ENCODE measurements at regions not wholly inside any gene's neighbourhood (a gene's known extent, or its start where the extent isn't known, plus 50 kb on each side); places are given as distances from the start of the nearest gene placed in this dataset.

DNA sequence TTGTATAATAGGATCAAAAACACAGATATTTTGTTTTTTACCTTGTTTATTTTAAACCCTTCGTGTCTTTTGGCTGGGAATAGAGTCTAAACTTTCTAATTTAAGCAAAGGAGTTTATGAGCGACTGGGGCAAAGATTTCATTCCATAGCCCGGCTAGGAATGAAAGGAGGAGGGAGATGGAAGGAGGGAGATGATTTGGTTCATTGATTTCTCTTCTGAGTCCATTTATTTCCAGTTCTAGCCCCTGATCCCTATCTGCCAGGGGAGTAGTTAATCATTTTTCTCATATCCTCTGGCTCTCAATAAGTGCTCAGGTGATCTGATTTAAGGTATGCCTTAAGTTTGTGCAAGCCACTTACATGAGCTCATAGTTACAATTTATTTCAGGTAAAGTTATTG is 120.0 kb downstream of the SPRY1 start:
- Histone ChIP-seq H3K27ac (ENCODE audit: low read depth in 2 of 2, low read length in 2 of 2) (no peak overlapping the region), H3K9me3 (ENCODE audit: control insufficient read depth in 2 of 2, low read length in 2 of 2) (no peaks in the 10 kb centered on the region), H3K4me1 (ENCODE audit: control insufficient read depth in 2 of 2, insufficient read depth in 2 of 2, low read length in 2 of 2) (no peaks in the 10 kb centered on the region), H3K36me3 (ENCODE audit: control insufficient read depth in 2 of 2, insufficient read depth in 2 of 2, low read length in 2 of 2) (no peaks in the 10 kb centered on the region), H3K27me3 (ENCODE audit: control insufficient read depth in 2 of 2, insufficient read depth in 2 of 2, low read length in 2 of 2) (no peaks in the 10 kb centered on the region), H3K9ac (ENCODE audit: low read depth in 1 of 2, low read length in 2 of 2) (no peak overlapping the region), H3K4me3 (ENCODE audit: low read length in 2 of 2) (no peak overlapping the region)

DNA sequence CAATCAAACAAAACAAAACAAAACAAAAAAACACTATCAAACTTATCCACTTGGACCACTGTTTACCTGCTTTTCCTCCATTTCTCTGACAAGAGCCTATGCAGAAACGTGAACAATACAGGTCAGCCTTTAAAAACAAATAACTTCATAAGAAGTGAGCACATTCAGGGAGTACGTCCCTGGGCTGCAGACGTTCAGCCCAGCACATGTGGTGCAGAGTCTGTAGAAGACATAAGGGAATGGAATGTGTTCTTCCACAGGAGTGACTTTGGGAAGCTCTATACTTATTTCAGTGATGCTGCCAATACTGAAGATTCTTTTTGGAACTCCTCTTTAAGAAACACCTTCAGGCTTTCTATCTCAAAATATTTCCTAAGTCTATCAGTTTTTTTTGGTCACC is 120.6 kb downstream of the SPRY1 start:
- no peak overlapping the region for H3K9ac ChIP-seq (ENCODE audit: low read depth in 1 of 2, low read length in 2 of 2)
- H3K4me3 ChIP-seq (ENCODE audit: low read length in 2 of 2): no peak overlapping the region
- no peaks in the 10 kb centered on the region for H3K9me3 ChIP-seq (ENCODE audit: control insufficient read depth in 2 of 2, low read length in 2 of 2)
- no peaks in the 10 kb centered on the region for H3K4me1 ChIP-seq (ENCODE audit: control insufficient read depth in 2 of 2, insufficient read depth in 2 of 2, low read length in 2 of 2)
- H3K27ac ChIP-seq (ENCODE audit: low read depth in 2 of 2, low read length in 2 of 2): no peak overlapping the region
- H3K27me3 ChIP-seq (ENCODE audit: control insufficient read depth in 2 of 2, insufficient read depth in 2 of 2, low read length in 2 of 2): no peaks in the 10 kb centered on the region
- H3K36me3 ChIP-seq (ENCODE audit: control insufficient read depth in 2 of 2, insufficient read depth in 2 of 2, low read length in 2 of 2): no peaks in the 10 kb centered on the region

GRCh38 chr4:123517971-123518370 is 121.4 kb downstream of the SPRY1 start:
- Histone ChIP-seq H3K9ac (ENCODE audit: low read depth in 1 of 2, low read length in 2 of 2) (no peak overlapping the region), H3K36me3 (ENCODE audit: control insufficient read depth in 2 of 2, insufficient read depth in 2 of 2, low read length in 2 of 2) (no peaks in the 10 kb centered on the region), H3K4me1 (ENCODE audit: control insufficient read depth in 2 of 2, insufficient read depth in 2 of 2, low read length in 2 of 2) (no peaks in the 10 kb centered on the region), H3K9me3 (ENCODE audit: control insufficient read depth in 2 of 2, low read length in 2 of 2) (no peaks in the 10 kb centered on the region), H3K27ac (ENCODE audit: low read depth in 2 of 2, low read length in 2 of 2) (no peak overlapping the region), H3K27me3 (ENCODE audit: control insufficient read depth in 2 of 2, insufficient read depth in 2 of 2, low read length in 2 of 2) (no peaks in the 10 kb centered on the region), H3K4me3 (ENCODE audit: low read length in 2 of 2) (no peak overlapping the region)

- Histone ChIP-seq H3K4me1 (ENCODE audit: control insufficient read depth in 2 of 2, insufficient read depth in 2 of 2, low read length in 2 of 2) (no peaks in the 10 kb centered on the region), H3K27ac (ENCODE audit: low read depth in 2 of 2, low read length in 2 of 2) (no peak overlapping the region), H3K9me3 (ENCODE audit: control insufficient read depth in 2 of 2, low read length in 2 of 2) (no peaks in the 10 kb centered on the region), H3K36me3 (ENCODE audit: control insufficient read depth in 2 of 2, insufficient read depth in 2 of 2, low read length in 2 of 2) (no peaks in the 10 kb centered on the region), H3K27me3 (ENCODE audit: control insufficient read depth in 2 of 2, insufficient read depth in 2 of 2, low read length in 2 of 2) (no peaks in the 10 kb centered on the region), H3K4me3 (ENCODE audit: low read length in 2 of 2) (no peak overlapping the region), H3K9ac (ENCODE audit: low read depth in 1 of 2, low read length in 2 of 2) (no peak overlapping the region)
Measured at GRCh38 chr4:123520325-123520724, 123.7 kb downstream of the SPRY1 start.

GRCh38 chr4:123522081-123522480 is 125.5 kb downstream of the SPRY1 start:
- Histone ChIP-seq H3K9ac (ENCODE audit: low read depth in 1 of 2, low read length in 2 of 2) (no peak overlapping the region), H3K9me3 (ENCODE audit: control insufficient read depth in 2 of 2, low read length in 2 of 2) (no peaks in the 10 kb centered on the region), H3K36me3 (ENCODE audit: control insufficient read depth in 2 of 2, insufficient read depth in 2 of 2, low read length in 2 of 2) (no peaks in the 10 kb centered on the region), H3K27me3 (ENCODE audit: control insufficient read depth in 2 of 2, insufficient read depth in 2 of 2, low read length in 2 of 2) (no peaks in the 10 kb centered on the region), H3K4me3 (ENCODE audit: low read length in 2 of 2) (no peak overlapping the region), H3K27ac (ENCODE audit: low read depth in 2 of 2, low read length in 2 of 2) (no peak overlapping the region), H3K4me1 (ENCODE audit: control insufficient read depth in 2 of 2, insufficient read depth in 2 of 2, low read length in 2 of 2) (no peaks in the 10 kb centered on the region)

DNA sequence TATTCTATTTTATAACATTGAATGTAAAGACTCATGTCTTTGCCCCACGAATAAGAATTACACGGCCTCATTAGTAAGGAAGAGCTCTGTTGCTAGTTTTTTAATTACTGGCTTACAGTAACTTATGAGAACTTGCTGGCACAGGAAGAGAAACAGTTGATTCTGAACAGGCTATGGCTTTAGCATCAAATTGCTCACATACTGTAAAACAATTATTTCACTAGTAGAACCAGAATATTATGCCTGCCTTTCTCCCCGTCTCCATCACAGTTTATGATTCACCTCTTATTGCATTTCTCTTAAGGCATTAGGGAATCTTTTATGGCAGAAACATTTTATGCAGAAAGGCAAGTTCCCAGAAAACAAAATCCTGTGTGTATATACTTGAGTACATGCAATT is 126.1 kb downstream of the SPRY1 start:
- no peaks in the 10 kb centered on the region for H3K36me3 ChIP-seq (ENCODE audit: control insufficient read depth in 2 of 2, insufficient read depth in 2 of 2, low read length in 2 of 2)
- no peak overlapping the region for H3K4me3 ChIP-seq (ENCODE audit: low read length in 2 of 2)
- H3K4me1 ChIP-seq (ENCODE audit: control insufficient read depth in 2 of 2, insufficient read depth in 2 of 2, low read length in 2 of 2): no peaks in the 10 kb centered on the region
- H3K27me3 ChIP-seq (ENCODE audit: control insufficient read depth in 2 of 2, insufficient read depth in 2 of 2, low read length in 2 of 2): no peaks in the 10 kb centered on the region
- no peak overlapping the region for H3K27ac ChIP-seq (ENCODE audit: low read depth in 2 of 2, low read length in 2 of 2)
- no peak overlapping the region for H3K9ac ChIP-seq (ENCODE audit: low read depth in 1 of 2, low read length in 2 of 2)
- H3K9me3 ChIP-seq (ENCODE audit: control insufficient read depth in 2 of 2, low read length in 2 of 2): no peaks in the 10 kb centered on the region

GRCh38 chr4:123524958-123525628 is 128.5 kb downstream of the SPRY1 start:
- Histone ChIP-seq H3K9me3 (ENCODE audit: control insufficient read depth in 2 of 2, low read length in 2 of 2) (no peaks in the 10 kb centered on the region), H3K4me1 (ENCODE audit: control insufficient read depth in 2 of 2, insufficient read depth in 2 of 2, low read length in 2 of 2) (peaks cover 0 to 12% of the 10 kb centered on the region in 2 donors), H3K27me3 (ENCODE audit: control insufficient read depth in 2 of 2, insufficient read depth in 2 of 2, low read length in 2 of 2) (no peaks in the 10 kb centered on the region), H3K27ac (ENCODE audit: low read depth in 2 of 2, low read length in 2 of 2) (no peak overlapping the region), H3K9ac (ENCODE audit: low read depth in 1 of 2, low read length in 2 of 2) (no peak overlapping the region), H3K4me3 (ENCODE audit: low read length in 2 of 2) (no peak overlapping the region), H3K36me3 (ENCODE audit: control insufficient read depth in 2 of 2, insufficient read depth in 2 of 2, low read length in 2 of 2) (no peaks in the 10 kb centered on the region)

- H3K9ac ChIP-seq (ENCODE audit: low read depth in 1 of 2, low read length in 2 of 2): no peak overlapping the region
- H3K4me1 ChIP-seq (ENCODE audit: control insufficient read depth in 2 of 2, insufficient read depth in 2 of 2, low read length in 2 of 2): peaks cover 0 to 12% of the 10 kb centered on the region in 2 donors
- H3K27me3 ChIP-seq (ENCODE audit: control insufficient read depth in 2 of 2, insufficient read depth in 2 of 2, low read length in 2 of 2): no peaks in the 10 kb centered on the region
- no peaks in the 10 kb centered on the region for H3K36me3 ChIP-seq (ENCODE audit: control insufficient read depth in 2 of 2, insufficient read depth in 2 of 2, low read length in 2 of 2)
- no peak overlapping the region for H3K27ac ChIP-seq (ENCODE audit: low read depth in 2 of 2, low read length in 2 of 2)
- H3K9me3 ChIP-seq (ENCODE audit: control insufficient read depth in 2 of 2, low read length in 2 of 2): no peaks in the 10 kb centered on the region
- no peak overlapping the region for H3K4me3 ChIP-seq (ENCODE audit: low read length in 2 of 2)
Measured at GRCh38 chr4:123526511-123526910, 129.9 kb downstream of the SPRY1 start.

- Histone ChIP-seq H3K36me3 (ENCODE audit: control insufficient read depth in 2 of 2, insufficient read depth in 2 of 2, low read length in 2 of 2) (no peaks in the 10 kb centered on the region), H3K9ac (ENCODE audit: low read depth in 1 of 2, low read length in 2 of 2) (no peak overlapping the region), H3K9me3 (ENCODE audit: control insufficient read depth in 2 of 2, low read length in 2 of 2) (no peaks in the 10 kb centered on the region), H3K4me3 (ENCODE audit: low read length in 2 of 2) (no peak overlapping the region), H3K27ac (ENCODE audit: low read depth in 2 of 2, low read length in 2 of 2) (peak overlapping the region in 1 of 2 donors; percentile 42), H3K27me3 (ENCODE audit: control insufficient read depth in 2 of 2, insufficient read depth in 2 of 2, low read length in 2 of 2) (no peaks in the 10 kb centered on the region), H3K4me1 (ENCODE audit: control insufficient read depth in 2 of 2, insufficient read depth in 2 of 2, low read length in 2 of 2) (peaks cover 0 to 12% of the 10 kb centered on the region in 2 donors)
Measured at GRCh38 chr4:123528501-123529277, 132.1 kb downstream of the SPRY1 start.

DNA sequence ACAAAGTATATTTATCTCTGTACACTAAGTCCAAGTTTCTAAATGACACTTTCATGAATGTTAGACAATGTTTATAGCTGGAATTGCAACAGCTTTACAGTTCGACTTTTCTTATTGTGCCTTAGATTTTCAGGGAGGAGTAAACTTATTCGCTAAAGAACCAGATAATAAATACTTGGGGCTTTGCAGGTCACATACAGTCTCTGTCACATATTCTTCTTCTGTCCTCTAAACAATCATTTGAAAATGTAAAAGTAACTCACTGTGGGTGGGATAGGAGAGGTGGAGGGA is 132.6 kb downstream of the SPRY1 start:
- no peaks in the 10 kb centered on the region for H3K27me3 ChIP-seq (ENCODE audit: control insufficient read depth in 2 of 2, insufficient read depth in 2 of 2, low read length in 2 of 2)
- H3K9me3 ChIP-seq (ENCODE audit: control insufficient read depth in 2 of 2, low read length in 2 of 2): no peaks in the 10 kb centered on the region
- peak overlapping the region in 1 of 2 donors; percentile 42 for H3K27ac ChIP-seq (ENCODE audit: low read depth in 2 of 2, low read length in 2 of 2)
- H3K4me1 ChIP-seq (ENCODE audit: control insufficient read depth in 2 of 2, insufficient read depth in 2 of 2, low read length in 2 of 2): peaks cover 0 to 12% of the 10 kb centered on the region in 2 donors
- no peak overlapping the region for H3K4me3 ChIP-seq (ENCODE audit: low read length in 2 of 2)
- H3K9ac ChIP-seq (ENCODE audit: low read depth in 1 of 2, low read length in 2 of 2): peak overlapping the region in 1 of 2 donors; percentile 4
- no peaks in the 10 kb centered on the region for H3K36me3 ChIP-seq (ENCODE audit: control insufficient read depth in 2 of 2, insufficient read depth in 2 of 2, low read length in 2 of 2)
